ENCODE measurements at regions not wholly inside any gene's neighbourhood (a gene's known extent, or its start where the extent isn't known, plus 50 kb on each side); places are given as distances from the start of the nearest gene placed in this dataset.

DNA sequence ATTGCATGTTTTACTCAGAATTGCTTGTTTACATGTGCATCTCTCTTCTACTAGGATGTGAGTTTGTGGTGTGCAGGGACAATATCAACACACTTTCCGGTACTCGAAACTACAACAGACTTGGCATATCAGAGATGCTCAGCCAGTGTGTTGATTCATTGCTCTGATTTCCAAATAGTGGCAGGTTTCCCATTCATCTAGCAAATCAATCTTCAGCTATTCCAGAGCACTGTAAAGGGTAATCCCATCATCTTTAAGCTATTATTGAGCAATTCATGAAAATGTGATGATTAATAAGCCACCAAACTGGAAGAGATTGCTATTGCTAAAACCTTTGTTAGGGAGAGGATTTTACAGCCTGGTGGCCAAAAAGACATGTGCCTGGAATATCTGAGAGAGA, 574.2 kb upstream of the CPEB2 start:
- Histone ChIP-seq H4K20me1 (ENCODE audit: low read length) (no peaks in the 10 kb centered on the region), H3K9me3 (ENCODE audit: low read length) (no peaks in the 10 kb centered on the region), H3K4me2 (ENCODE audit: low read length) (no peak overlapping the region), H3K79me2 (ENCODE audit: low read length) (no peaks in the 10 kb centered on the region), H3K9ac (ENCODE audit: low read length) (no peak overlapping the region), H2AFZ (ENCODE audit: low read length) (no peak overlapping the region), H3K4me3 (ENCODE audit: low read length) (no peak overlapping the region), H3K9me2 (replicated peaks; ENCODE audit: low read length) (no peaks in the 10 kb centered on the region), H3F3A (ENCODE audit: low read length, unreplicated experiment) (no peaks in the 10 kb centered on the region), H3K36me3 (ENCODE audit: low read depth, low read length) (no peaks in the 10 kb centered on the region), H3K27me3 (ENCODE audit: low read length) (no peaks in the 10 kb centered on the region), H3K27ac (ENCODE audit: low read length) (no peak overlapping the region), H3K4me1 (ENCODE audit: insufficient read depth, low read length) (no peaks in the 10 kb centered on the region)
- ChIA-PET POLR2A (ENCODE audit: unreplicated experiment) (no interaction called here), CTCF (no interaction called here)
- no TSS peak for BruUV-seq (replicated peaks)
- DNase-seq, result peak; percentile 26
- TF ChIP-seq, protein P1, sequence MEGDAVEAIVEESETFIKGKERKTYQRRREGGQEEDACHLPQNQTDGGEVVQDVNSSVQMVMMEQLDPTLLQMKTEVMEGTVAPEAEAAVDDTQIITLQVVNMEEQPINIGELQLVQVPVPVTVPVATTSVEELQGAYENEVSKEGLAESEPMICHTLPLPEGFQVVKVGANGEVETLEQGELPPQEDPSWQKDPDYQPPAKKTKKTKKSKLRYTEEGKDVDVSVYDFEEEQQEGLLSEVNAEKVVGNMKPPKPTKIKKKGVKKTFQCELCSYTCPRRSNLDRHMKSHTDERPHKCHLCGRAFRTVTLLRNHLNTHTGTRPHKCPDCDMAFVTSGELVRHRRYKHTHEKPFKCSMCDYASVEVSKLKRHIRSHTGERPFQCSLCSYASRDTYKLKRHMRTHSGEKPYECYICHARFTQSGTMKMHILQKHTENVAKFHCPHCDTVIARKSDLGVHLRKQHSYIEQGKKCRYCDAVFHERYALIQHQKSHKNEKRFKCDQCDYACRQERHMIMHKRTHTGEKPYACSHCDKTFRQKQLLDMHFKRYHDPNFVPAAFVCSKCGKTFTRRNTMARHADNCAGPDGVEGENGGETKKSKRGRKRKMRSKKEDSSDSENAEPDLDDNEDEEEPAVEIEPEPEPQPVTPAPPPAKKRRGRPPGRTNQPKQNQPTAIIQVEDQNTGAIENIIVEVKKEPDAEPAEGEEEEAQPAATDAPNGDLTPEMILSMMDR (conservative IDR thresholded peaks at IDR 0.05; ENCODE audit: low read depth, low read length), result no peak
- no peak for TF ChIP-seq EZH2 (IDR thresholded peaks at IDR 0.05; ENCODE audit: low read length, unreplicated experiment)
- no peak for TF ChIP-seq EZH2phosphoT487 (IDR thresholded peaks at IDR 0.05; ENCODE audit: borderline replicate concordance, low read length)
- intact Hi-C loops (cut with micrococcal nuclease), result no loop called here
- ATAC-seq, result no peak

DNA sequence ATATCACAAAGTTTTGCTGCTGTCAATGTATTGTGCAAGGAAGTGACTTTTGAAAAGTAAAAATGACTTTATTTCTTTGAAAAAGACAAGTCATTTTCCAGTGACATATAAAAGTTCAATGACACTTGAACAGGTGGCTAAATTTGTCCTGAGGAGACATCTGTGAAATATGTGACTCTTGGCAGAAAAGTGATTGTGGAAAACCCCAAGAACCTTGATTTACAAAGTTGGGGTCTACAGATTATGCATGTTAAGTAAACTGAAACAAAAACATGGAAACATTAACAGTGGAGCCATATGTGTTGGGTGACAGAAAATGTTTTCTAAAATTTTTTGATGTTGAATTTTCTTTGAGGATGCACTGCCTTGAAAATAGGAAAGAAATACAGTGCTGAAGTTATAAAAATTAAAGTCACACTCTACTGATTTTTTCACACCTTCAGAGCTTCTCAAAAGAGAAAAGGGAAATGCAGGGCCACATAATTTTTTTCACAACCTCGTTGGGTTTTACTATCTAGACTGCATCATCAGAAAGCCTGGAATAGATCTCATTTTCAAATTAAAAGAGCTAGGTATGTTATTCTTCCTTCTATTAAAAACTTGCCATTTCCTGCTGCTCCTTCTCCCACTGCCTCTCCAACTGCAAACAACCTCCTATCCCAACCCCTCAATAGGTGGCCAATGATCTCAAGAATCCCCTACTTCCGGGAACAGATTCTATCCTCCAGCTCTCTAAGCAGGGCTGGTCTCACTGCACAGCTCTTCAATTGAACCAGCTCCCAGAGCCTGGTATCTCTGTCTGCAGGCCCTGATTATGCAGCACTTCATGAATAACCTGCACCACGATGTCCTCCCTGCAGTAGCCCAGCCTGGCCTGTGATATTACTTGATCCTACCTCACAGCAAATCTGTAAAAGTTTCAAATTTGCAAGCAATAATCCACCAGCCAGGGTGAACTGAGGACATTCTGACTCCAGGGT, 570.8 kb upstream of the CPEB2 start:
- DNase-seq (no peak), ATAC-seq (no peak)
- Histone ChIP-seq H3K36me3 (ENCODE audit: low read depth, low read length) (no peaks in the 10 kb centered on the region), H3K9me2 (replicated peaks; ENCODE audit: low read length) (no peaks in the 10 kb centered on the region), H3K9ac (ENCODE audit: low read length) (no peak overlapping the region), H3K9me3 (ENCODE audit: low read length) (no peaks in the 10 kb centered on the region), H3K27ac (ENCODE audit: low read length) (no peak overlapping the region), H3K4me2 (ENCODE audit: low read length) (no peak overlapping the region), H3F3A (ENCODE audit: low read length, unreplicated experiment) (no peaks in the 10 kb centered on the region), H3K4me1 (ENCODE audit: insufficient read depth, low read length) (no peaks in the 10 kb centered on the region), H2AFZ (ENCODE audit: low read length) (no peak overlapping the region), H3K4me3 (ENCODE audit: low read length) (no peak overlapping the region), H4K20me1 (ENCODE audit: low read length) (no peaks in the 10 kb centered on the region), H3K27me3 (ENCODE audit: low read length) (no peaks in the 10 kb centered on the region), H3K79me2 (ENCODE audit: low read length) (no peaks in the 10 kb centered on the region)
- intact Hi-C loops (cut with micrococcal nuclease), result no loop called here
- POLR2A ChIA-PET (ENCODE audit: unreplicated experiment), result no interaction called here
- no TSS peak for BruUV-seq (replicated peaks)
- CTCF ChIA-PET, result no interaction called here
- TF ChIP-seq EZH2phosphoT487 (IDR thresholded peaks at IDR 0.05; ENCODE audit: borderline replicate concordance, low read length) (no peak), EZH2 (IDR thresholded peaks at IDR 0.05; ENCODE audit: low read length, unreplicated experiment) (no peak)

DNA sequence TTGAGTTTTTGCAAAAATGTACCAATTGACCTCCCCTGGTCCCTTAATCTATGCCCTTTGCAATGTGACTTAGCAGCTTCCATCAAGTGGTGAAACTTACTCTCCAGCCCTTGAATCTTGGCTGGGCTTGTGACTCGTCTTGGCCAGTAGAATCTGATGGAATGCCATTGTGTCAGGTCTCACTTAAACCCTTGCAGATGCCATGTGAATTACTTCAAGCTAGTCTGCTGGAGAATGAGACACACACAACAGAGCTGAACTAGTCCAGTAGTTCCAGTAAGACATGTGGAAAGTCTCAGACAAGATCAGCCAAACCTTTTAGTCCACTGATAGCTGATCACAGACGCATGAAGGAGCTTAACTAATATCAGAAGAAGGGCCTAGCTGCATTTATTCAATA, 567.8 kb upstream of the CPEB2 start:
- Histone ChIP-seq H2AFZ (ENCODE audit: low read length) (no peak overlapping the region), H3K4me3 (ENCODE audit: low read length) (no peak overlapping the region), H3K4me1 (ENCODE audit: insufficient read depth, low read length) (no peaks in the 10 kb centered on the region), H3K9me2 (replicated peaks; ENCODE audit: low read length) (no peaks in the 10 kb centered on the region), H3K4me2 (ENCODE audit: low read length) (no peak overlapping the region), H3K9me3 (ENCODE audit: low read length) (no peaks in the 10 kb centered on the region), H3K27ac (ENCODE audit: low read length) (no peak overlapping the region), H3K9ac (ENCODE audit: low read length) (no peak overlapping the region), H3F3A (ENCODE audit: low read length, unreplicated experiment) (no peaks in the 10 kb centered on the region), H4K20me1 (ENCODE audit: low read length) (no peaks in the 10 kb centered on the region), H3K36me3 (ENCODE audit: low read depth, low read length) (no peaks in the 10 kb centered on the region), H3K79me2 (ENCODE audit: low read length) (no peaks in the 10 kb centered on the region), H3K27me3 (ENCODE audit: low read length) (no peaks in the 10 kb centered on the region)
- no peak for ATAC-seq
- ChIA-PET CTCF (no interaction called here), POLR2A (ENCODE audit: unreplicated experiment) (no interaction called here)
- intact Hi-C loops (cut with micrococcal nuclease), result no loop called here
- no peak for DNase-seq
- TF ChIP-seq EZH2phosphoT487 (IDR thresholded peaks at IDR 0.05; ENCODE audit: borderline replicate concordance, low read length) (no peak), EZH2 (IDR thresholded peaks at IDR 0.05; ENCODE audit: low read length, unreplicated experiment) (no peak)
- TF ChIP-seq, protein P1 (conservative IDR thresholded peaks at IDR 0.05; ENCODE audit: low read depth, low read length), result no peak
- no TSS peak for BruUV-seq (replicated peaks)
